B cell (primary cell): ENCODE measurements at regions not wholly inside any gene's neighbourhood (a gene's known extent, or its start where the extent isn't known, plus 50 kb on each side); places are given as distances from the start of the nearest gene placed in this dataset.

Source experiments
- EZH2 ChIP-seq: IDR thresholded peaks from 2 replicates; pipeline ENCODE4 v1.6.1; 2012; ENCODE audit warnings: borderline replicate concordance, low read depth, mild to moderate bottlenecking, moderate library complexity, low read length; ENCODE audit not compliant: insufficient read depth, poor library complexity, severe bottlenecking
- TF ChIP-seq, protein P1 (sequence below): fragments of 200-600 bp; IDR thresholded peaks from one replicate; pipeline ENCODE4 v1.8.0; 2022; ENCODE audit warnings: antibody characterized with exemption, mild to moderate bottlenecking

- TF ChIP-seq, protein P1, sequence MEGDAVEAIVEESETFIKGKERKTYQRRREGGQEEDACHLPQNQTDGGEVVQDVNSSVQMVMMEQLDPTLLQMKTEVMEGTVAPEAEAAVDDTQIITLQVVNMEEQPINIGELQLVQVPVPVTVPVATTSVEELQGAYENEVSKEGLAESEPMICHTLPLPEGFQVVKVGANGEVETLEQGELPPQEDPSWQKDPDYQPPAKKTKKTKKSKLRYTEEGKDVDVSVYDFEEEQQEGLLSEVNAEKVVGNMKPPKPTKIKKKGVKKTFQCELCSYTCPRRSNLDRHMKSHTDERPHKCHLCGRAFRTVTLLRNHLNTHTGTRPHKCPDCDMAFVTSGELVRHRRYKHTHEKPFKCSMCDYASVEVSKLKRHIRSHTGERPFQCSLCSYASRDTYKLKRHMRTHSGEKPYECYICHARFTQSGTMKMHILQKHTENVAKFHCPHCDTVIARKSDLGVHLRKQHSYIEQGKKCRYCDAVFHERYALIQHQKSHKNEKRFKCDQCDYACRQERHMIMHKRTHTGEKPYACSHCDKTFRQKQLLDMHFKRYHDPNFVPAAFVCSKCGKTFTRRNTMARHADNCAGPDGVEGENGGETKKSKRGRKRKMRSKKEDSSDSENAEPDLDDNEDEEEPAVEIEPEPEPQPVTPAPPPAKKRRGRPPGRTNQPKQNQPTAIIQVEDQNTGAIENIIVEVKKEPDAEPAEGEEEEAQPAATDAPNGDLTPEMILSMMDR = no peak
- no peak for TF ChIP-seq EZH2
Observed at GRCh38 chr4:18559492-18559891, 537.9 kb upstream of the LCORL start.
